Stomach (tissue), 8 donors: ENCODE measurements at regions not wholly inside any gene's neighbourhood (a gene's known extent, or its start where the extent isn't known, plus 50 kb on each side); places are given as distances from the start of the nearest gene placed in this dataset.

Experiments
- DNase-seq, 2 donors: peaks; one replicate each; pipeline versions ENCODE4 v3.0.0 to v3.0.0-alpha.2; 2013 to 2019
- H3K27ac ChIP-seq, 5 donors: fragments of 200-600 bp in 4 of 5; sonication (generic) in 4 of 5; one replicate each; pipeline ENCODE4 v1.5.1; 2013 to 2019; ENCODE audit warnings: mild to moderate bottlenecking in 1 of 5, moderate library complexity in 1 of 5
- H3K27me3 ChIP-seq, 3 donors: fragments of 200-600 bp; sonication (generic); one replicate each; pipeline ENCODE4 v1.5.1; 2017 to 2019; ENCODE audit warnings: mixed run types in 1 of 3
- H3K36me3 ChIP-seq, 4 donors: fragments of 200-600 bp; sonication (generic); 1 replicate in 3 of 4; 2 replicates in 1 of 4; pipeline ENCODE4 v1.5.1; 2016 to 2019
- H3K4me1 ChIP-seq, 4 donors: fragments of 200-600 bp; sonication (generic); one replicate each; pipeline ENCODE4 v1.5.1; 2016 to 2019
- H3K4me3 ChIP-seq, 4 donors: fragments of 200-600 bp; sonication (generic) in 3 of 4; one replicate each; pipeline ENCODE4 v1.5.1; 2016 to 2019; ENCODE audit warnings: mild to moderate bottlenecking in 1 of 4
- H3K9me3 ChIP-seq, 4 donors: fragments of 200-600 bp; sonication (generic); one replicate each; pipeline ENCODE4 v1.5.1; 2016 to 2019
- CTCF ChIP-seq, 7 experiments: fragments of 450-650 bp in 4 of 7; fragments of 200-600 bp in 3 of 7; sonication (generic) in 3 of 7; IDR thresholded peaks; one replicate each; pipeline ENCODE4 v1.5.1; 2016 to 2019; ENCODE audit warnings: antibody characterized with exemption in 7 of 7, control low read depth in 2 of 7, mild to moderate bottlenecking in 1 of 7
- EP300 ChIP-seq: sonication (generic); formaldehyde crosslinking; IDR thresholded peaks from one replicate; pipeline ENCODE4 v1.6.1; 2017; ENCODE audit warnings: antibody characterized with exemption
- POLR2A ChIP-seq, 4 donors: fragments of 450-650 bp; IDR thresholded peaks; one replicate each; pipeline ENCODE4 v1.6.1; 2016; ENCODE audit warnings: antibody characterized with exemption in 4 of 4, control low read depth in 2 of 4, mild to moderate bottlenecking in 1 of 4, moderate library complexity in 1 of 4
- POLR2AphosphoS5 ChIP-seq, 3 donors: sonication (generic); formaldehyde crosslinking; IDR thresholded peaks; one replicate each; pipeline ENCODE4 v1.6.1; 2016; ENCODE audit warnings: antibody characterized with exemption in 3 of 3
- WGBS, 5 donors: extraction: QIAGEN DNeasy Blood & Tissue Kit in 3 of 5; methylation state at CpG; one replicate each; pipeline versions ENCODE4 v1.1.5 to v1.1.7; 2013 to 2018; 5-methylcytosine and 5-hydroxymethylcytosine counted together
- intact Hi-C: fragments of 100-400 bp; cut with DNase I; formaldehyde crosslinking; loops from one replicate; pipeline ENCODE4 v1.15.1; 2023; ENCODE audit warnings: low total_unique reads
- donor health status: healthy with polysubstance abuse.
- donor health status: Bipolar disorder and iron deficiency.
- donor health status: healthy.

- intact Hi-C loops = no loop called here
- H3K4me3 ChIP-seq = no peak overlapping the region
- no peaks in the 10 kb centered on the region for H3K9me3 ChIP-seq
- 76 to 98% (median 91%) methylated on average over 2 of the region's 2 CpGs for WGBS, 5 donors
- no peak for DNase-seq
- peaks cover 0 to 22% (median 0%) of the 10 kb centered on the region in 3 donors for H3K27me3 ChIP-seq
- no peaks in the 10 kb centered on the region for H3K4me1 ChIP-seq
- no peak for TF ChIP-seq CTCF (IDR thresholded peaks at IDR 0.05)
- no peak for TF ChIP-seq POLR2A (IDR thresholded peaks at IDR 0.05)
- TF ChIP-seq EP300 = no peak
- TF ChIP-seq POLR2AphosphoS5 (IDR thresholded peaks at IDR 0.05) = no peak
- no peaks in the 10 kb centered on the region for H3K36me3 ChIP-seq
- H3K27ac ChIP-seq = no peak overlapping the region
Measured at GRCh38 chr11:71371674-71372069, 76.5 kb downstream of the DHCR7 start.

- Histone ChIP-seq H3K9me3 (no peaks in the 10 kb centered on the region), H3K27ac (no peak overlapping the region), H3K4me3 (no peak overlapping the region), H3K4me1 (no peaks in the 10 kb centered on the region), H3K36me3 (no peaks in the 10 kb centered on the region), H3K27me3 (peaks cover 0 to 22% (median 0%) of the 10 kb centered on the region in 3 donors)
- TF ChIP-seq POLR2A (IDR thresholded peaks at IDR 0.05) = no peak
- TF ChIP-seq CTCF (IDR thresholded peaks at IDR 0.05) = no peak
- no peak for TF ChIP-seq EP300
- no peak for TF ChIP-seq POLR2AphosphoS5 (IDR thresholded peaks at IDR 0.05)
- intact Hi-C loops = no loop called here
- DNase-seq = no peak
- WGBS, 5 donors = 80 to 83% (median 80%) methylated on average over 20 to 21 of the region's 21 CpGs
Measured at GRCh38 chr11:71370895-71371673, 77.1 kb downstream of the DHCR7 start.

GRCh38 chr11:71370020-71370747, 78.0 kb downstream of the DHCR7 start:
- Histone ChIP-seq H3K27ac (no peak overlapping the region), H3K4me1 (no peaks in the 10 kb centered on the region), H3K4me3 (no peak overlapping the region), H3K9me3 (no peaks in the 10 kb centered on the region), H3K27me3 (peaks cover 0 to 19% (median 0%) of the 10 kb centered on the region in 3 donors), H3K36me3 (no peaks in the 10 kb centered on the region)
- 83 to 95% (median 93%) methylated on average over 3 to 6 of the region's 6 CpGs for WGBS, 5 donors
- TF ChIP-seq EP300 (no peak), POLR2AphosphoS5 (IDR thresholded peaks at IDR 0.05) (no peak), CTCF (IDR thresholded peaks at IDR 0.05) (no peak), POLR2A (IDR thresholded peaks at IDR 0.05) (no peak)
- DNase-seq = no peak
- intact Hi-C loops = no loop called here

- no peak for TF ChIP-seq EP300
- TF ChIP-seq CTCF (IDR thresholded peaks at IDR 0.05) = no peak
- TF ChIP-seq POLR2A (IDR thresholded peaks at IDR 0.05) = no peak
- no peak for TF ChIP-seq POLR2AphosphoS5 (IDR thresholded peaks at IDR 0.05)
Measured at GRCh38 chr11:71369411-71369810, 78.8 kb downstream of the DHCR7 start.

More at GRCh38 chr11:71369411-71369810, 78.8 kb downstream of the DHCR7 start:
- no peak for DNase-seq
- no peak overlapping the region for H3K27ac ChIP-seq
- intact Hi-C loops = no loop called here
- no peaks in the 10 kb centered on the region for H3K36me3 ChIP-seq
- 88 to 94% (median 89%) methylated on average over 8 to 9 of the region's 9 CpGs for WGBS, 5 donors
- no peaks in the 10 kb centered on the region for H3K4me1 ChIP-seq
- H3K27me3 ChIP-seq = peaks cover 0 to 17% (median 0%) of the 10 kb centered on the region in 3 donors
- H3K4me3 ChIP-seq = no peak overlapping the region
- H3K9me3 ChIP-seq = no peaks in the 10 kb centered on the region
